A673 (cell line): ENCODE measurements at regions not wholly inside any gene's neighbourhood (a gene's known extent, or its start where the extent isn't known, plus 50 kb on each side); places are given as distances from the start of the nearest gene placed in this dataset.

Experiments used
- CTCF ChIP-seq: fragments of 300-800, 200-600 bp; sonication (generic); conservative IDR thresholded peaks from 2 replicates; pipeline ENCODE4 v1.5.1; 2017; ENCODE audit warnings: low read depth, mild to moderate bottlenecking, antibody characterized with exemption, low read length, moderate library complexity, mixed read lengths
- EZH2 ChIP-seq: fragments of 200-600 bp; sonication (generic); IDR thresholded peaks from 2 replicates; pipeline ENCODE4 v1.6.1; 2017; ENCODE audit warnings: borderline replicate concordance, low read depth, mild to moderate bottlenecking, mixed read lengths, antibody characterized with exemption, low read length; ENCODE audit not compliant: poor library complexity, severe bottlenecking

GRCh38 chr20:36084897-36085613, 69.5 kb upstream of the EPB41L1 start:
- TF ChIP-seq CTCF = no peak
- TF ChIP-seq EZH2 = no peak
